ENCODE measurements at regions not wholly inside any gene's neighbourhood (a gene's known extent, or its start where the extent isn't known, plus 50 kb on each side); places are given as distances from the start of the nearest gene placed in this dataset.
A peak's percentile ranks its signal among the peaks of the same experiment; 100 is the strongest.

DNA sequence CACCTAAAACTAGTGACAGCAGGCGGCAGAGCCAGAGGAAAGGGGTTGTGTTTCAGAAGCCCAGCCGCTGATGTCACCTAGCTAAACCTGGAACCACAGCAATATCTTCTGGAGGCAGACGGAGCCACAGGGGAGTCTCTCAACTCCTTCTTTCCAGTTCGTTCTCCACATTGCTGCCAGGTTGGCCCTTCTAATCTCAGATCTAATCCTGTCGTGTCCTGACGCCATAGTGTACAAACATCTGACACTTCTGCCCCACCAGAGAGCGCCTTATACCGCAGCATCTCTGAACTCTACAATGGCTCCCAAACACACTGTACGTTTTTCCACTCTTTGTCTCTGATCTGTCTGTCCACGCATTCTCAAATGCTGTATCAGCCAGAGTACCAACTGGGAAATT is 240.0 kb downstream of the SMARCA2 start:
- intact Hi-C loops (cut with DNase I; ENCODE audit: low total_unique reads) = no loop called here
- no peaks in the 10 kb centered on the region for H3K9me3 ChIP-seq

GRCh38 chr9:2257248-2257929 is 242.2 kb downstream of the SMARCA2 start:
- H3K4me3 ChIP-seq = no peak overlapping the region
- no peaks in the 10 kb centered on the region for H3K9me3 ChIP-seq
- TF ChIP-seq POLR2A (IDR thresholded peaks at IDR 0.05) = no peak
- TF ChIP-seq CTCF (IDR thresholded peaks at IDR 0.05) = no peak
- no peak overlapping the region for H3K27ac ChIP-seq
- no peak for DNase-seq
- no peaks in the 10 kb centered on the region for H3K36me3 ChIP-seq
- intact Hi-C loops (cut with DNase I; ENCODE audit: low total_unique reads) = no loop called here
- no peaks in the 10 kb centered on the region for H3K4me1 ChIP-seq
- no peaks in the 10 kb centered on the region for H3K27me3 ChIP-seq

More for the DNA sequence above, 240.0 kb downstream of the SMARCA2 start:
- no peaks in the 10 kb centered on the region for H3K27me3 ChIP-seq
- DNase-seq = no peak
- no peaks in the 10 kb centered on the region for H3K4me1 ChIP-seq
- H3K27ac ChIP-seq = no peak overlapping the region
- TF ChIP-seq POLR2A (IDR thresholded peaks at IDR 0.05) (no peak), CTCF (IDR thresholded peaks at IDR 0.05) (no peak)
- H3K36me3 ChIP-seq = no peaks in the 10 kb centered on the region
- H3K4me3 ChIP-seq = no peak overlapping the region

DNA sequence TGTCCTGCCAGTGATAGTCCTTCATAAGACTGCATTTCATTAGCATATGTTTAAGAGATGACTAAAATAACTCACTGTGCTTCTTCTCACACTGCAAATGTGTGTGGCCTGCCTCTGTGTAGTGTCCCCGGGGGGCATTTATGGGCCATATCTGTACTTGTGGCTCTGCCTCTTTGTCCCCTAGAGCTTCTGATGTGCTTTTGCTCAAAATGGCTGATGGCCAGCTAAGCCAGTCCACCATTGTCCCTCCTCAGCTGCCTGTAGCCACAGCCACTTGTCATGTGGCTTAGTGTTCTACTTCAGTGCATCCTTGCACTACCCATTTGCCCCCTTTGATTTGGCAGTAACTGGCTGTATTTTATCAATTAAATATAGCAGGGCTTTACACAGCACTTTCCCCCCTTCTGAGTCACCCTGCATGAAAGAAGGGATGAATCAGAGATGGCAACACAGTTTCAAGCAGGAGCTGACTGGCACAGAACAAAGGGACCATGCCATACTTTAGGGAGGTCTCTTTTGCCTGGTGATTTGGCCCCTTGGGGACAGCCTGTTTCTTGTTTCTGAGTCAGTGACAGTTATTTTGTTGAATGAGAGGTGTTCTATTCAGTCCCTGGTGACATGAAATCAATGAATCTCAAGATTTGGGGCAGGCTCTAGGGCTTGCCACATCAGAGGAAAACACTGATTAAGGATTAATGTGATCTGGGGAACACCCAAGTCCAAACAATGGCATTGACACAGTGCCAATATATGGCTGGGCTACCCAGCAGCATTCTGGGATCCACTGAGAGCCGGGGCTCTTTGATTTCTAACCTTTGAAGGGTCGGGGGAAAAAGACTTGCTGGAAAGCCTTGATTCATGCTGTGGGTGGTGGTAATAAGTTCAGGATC is 245.5 kb downstream of the SMARCA2 start:
- Histone ChIP-seq H3K27ac (peak overlapping the region in 1 of 2 donors; percentile 40), H3K9me3 (no peaks in the 10 kb centered on the region), H3K27me3 (no peaks in the 10 kb centered on the region), H3K4me1 (peaks cover 0 to 6% of the 10 kb centered on the region in 2 donors), H3K4me3 (no peak overlapping the region), H3K36me3 (no peaks in the 10 kb centered on the region)
- intact Hi-C loops (cut with DNase I; ENCODE audit: low total_unique reads) = no loop called here
- DNase-seq = no peak
- no peak for TF ChIP-seq POLR2A (IDR thresholded peaks at IDR 0.05)
- TF ChIP-seq CTCF (IDR thresholded peaks at IDR 0.05) = no peak

GRCh38 chr9:2261421-2262103 is 246.4 kb downstream of the SMARCA2 start:
- intact Hi-C loops (cut with DNase I; ENCODE audit: low total_unique reads) = no loop called here
- TF ChIP-seq CTCF (IDR thresholded peaks at IDR 0.05) (no peak), POLR2A (IDR thresholded peaks at IDR 0.05) (no peak)

More at GRCh38 chr9:2261421-2262103, 246.4 kb downstream of the SMARCA2 start:
- Histone ChIP-seq H3K27me3 (no peaks in the 10 kb centered on the region), H3K36me3 (no peaks in the 10 kb centered on the region), H3K4me1 (peaks cover 0 to 6% of the 10 kb centered on the region in 2 donors), H3K27ac (no peak overlapping the region), H3K4me3 (no peak overlapping the region), H3K9me3 (no peaks in the 10 kb centered on the region)
- no peak for DNase-seq
